Activated naive CD8-positive, alpha-beta T cell (primary cell): ENCODE measurements at regions not wholly inside any gene's neighbourhood (a gene's known extent, or its start where the extent isn't known, plus 50 kb on each side); places are given as distances from the start of the nearest gene placed in this dataset.
"Not testable (repeated sequence)": the region's sequence is repeated elsewhere in the genome, so short reads cannot be mapped to it uniquely, and the experiment has no call there.

Experiments used
- H3K27ac Mint-ChIP-seq: one replicate; pipeline ENCODE4 v1.8.0; 2021; ENCODE audit warnings: mixed read lengths
- H3K27me3 Mint-ChIP-seq: one replicate; pipeline ENCODE4 v1.8.0; 2021; ENCODE audit warnings: mixed read lengths
- H3K36me3 Mint-ChIP-seq: one replicate; pipeline ENCODE4 v1.8.0; 2021; ENCODE audit warnings: mixed read lengths
- H3K4me1 Mint-ChIP-seq: one replicate; pipeline ENCODE4 v1.8.0; 2021; ENCODE audit warnings: low read depth, mixed read lengths
- H3K4me3 Mint-ChIP-seq: one replicate; pipeline ENCODE4 v1.8.0; 2021; ENCODE audit warnings: mild to moderate bottlenecking, mixed read lengths
- H3K9me3 Mint-ChIP-seq: one replicate; pipeline ENCODE4 v1.8.0; 2021; ENCODE audit warnings: low read depth, mixed read lengths

GRCh38 chr20:19824861-19825260, 66.8 kb downstream of the RIN2 start:
- Mint-ChIP-seq H3K27ac (no peak overlapping the region), H3K4me3 (no peak overlapping the region), H3K4me1 (peaks cover 13% of the 10 kb centered on the region), H3K9me3 (no peaks in the 10 kb centered on the region), H3K27me3 (no peaks in the 10 kb centered on the region), H3K36me3 (no peaks in the 10 kb centered on the region)

GRCh38 chr20:19826179-19826914, 68.3 kb downstream of the RIN2 start:
- Mint-ChIP-seq H3K27me3 (no peaks in the 10 kb centered on the region), H3K4me3 (no peak overlapping the region), H3K36me3 (no peaks in the 10 kb centered on the region), H3K4me1 (peaks cover 13% of the 10 kb centered on the region), H3K9me3 (no peaks in the 10 kb centered on the region), H3K27ac (no peak overlapping the region)

GRCh38 chr20:19827818-19828217, 69.8 kb downstream of the RIN2 start:
- H3K27ac Mint-ChIP-seq, result no peak overlapping the region
- no peaks in the 10 kb centered on the region for H3K36me3 Mint-ChIP-seq
- no peak overlapping the region for H3K4me3 Mint-ChIP-seq
- H3K27me3 Mint-ChIP-seq, result no peaks in the 10 kb centered on the region
- no peaks in the 10 kb centered on the region for H3K9me3 Mint-ChIP-seq
- peaks cover 13% of the 10 kb centered on the region for H3K4me1 Mint-ChIP-seq

- Mint-ChIP-seq H3K36me3 (no peaks in the 10 kb centered on the region), H3K27me3 (no peaks in the 10 kb centered on the region), H3K9me3 (no peaks in the 10 kb centered on the region), H3K27ac (no peak overlapping the region), H3K4me3 (no peak overlapping the region), H3K4me1 (peaks cover 13% of the 10 kb centered on the region)
Observed at GRCh38 chr20:19828232-19828631, 70.2 kb downstream of the RIN2 start.

GRCh38 chr20:19830211-19830785, 72.2 kb downstream of the RIN2 start:
- Mint-ChIP-seq H3K36me3 (no peaks in the 10 kb centered on the region), H3K27ac (no peak overlapping the region), H3K4me3 (no peak overlapping the region), H3K27me3 (peaks cover 5% of the 10 kb centered on the region), H3K4me1 (peaks cover 13% of the 10 kb centered on the region), H3K9me3 (no peaks in the 10 kb centered on the region)

- Mint-ChIP-seq H3K4me3 (no peak overlapping the region), H3K4me1 (peaks cover 11% of the 10 kb centered on the region), H3K27me3 (peaks cover 5% of the 10 kb centered on the region), H3K27ac (no peak overlapping the region), H3K9me3 (no peaks in the 10 kb centered on the region), H3K36me3 (no peaks in the 10 kb centered on the region)
Observed at GRCh38 chr20:19832875-19833274, 74.8 kb downstream of the RIN2 start.

GRCh38 chr20:19833395-19833794, 75.3 kb downstream of the RIN2 start:
- Mint-ChIP-seq H3K9me3 (no peaks in the 10 kb centered on the region), H3K36me3 (no peaks in the 10 kb centered on the region), H3K4me3 (no peak overlapping the region), H3K27ac (no peak overlapping the region), H3K4me1 (peaks cover 5% of the 10 kb centered on the region), H3K27me3 (peaks cover 5% of the 10 kb centered on the region)

- Mint-ChIP-seq H3K27ac (no peak overlapping the region), H3K27me3 (peaks cover 5% of the 10 kb centered on the region), H3K4me3 (no peak overlapping the region), H3K4me1 (no peaks in the 10 kb centered on the region), H3K9me3 (no peaks in the 10 kb centered on the region), H3K36me3 (no peaks in the 10 kb centered on the region)
Observed at GRCh38 chr20:19834287-19834686, 76.2 kb downstream of the RIN2 start.

- Mint-ChIP-seq H3K4me3 (no peak overlapping the region), H3K9me3 (no peaks in the 10 kb centered on the region), H3K36me3 (no peaks in the 10 kb centered on the region), H3K4me1 (no peaks in the 10 kb centered on the region), H3K27me3 (peaks cover 7% of the 10 kb centered on the region), H3K27ac (no peak overlapping the region)
Observed at GRCh38 chr20:19834783-19835182, 76.7 kb downstream of the RIN2 start.

- Mint-ChIP-seq H3K36me3 (no peaks in the 10 kb centered on the region), H3K9me3 (no peaks in the 10 kb centered on the region), H3K27ac (no peak overlapping the region), H3K27me3 (peaks cover 7% of the 10 kb centered on the region), H3K4me3 (no peak overlapping the region), H3K4me1 (no peaks in the 10 kb centered on the region)
Observed at GRCh38 chr20:19835533-19836222, 77.6 kb downstream of the RIN2 start.

GRCh38 chr20:19838468-19838867, 80.4 kb downstream of the RIN2 start:
- H3K4me3 Mint-ChIP-seq, result no peak overlapping the region
- H3K27ac Mint-ChIP-seq, result no peak overlapping the region
- H3K36me3 Mint-ChIP-seq, result no peaks in the 10 kb centered on the region
- H3K9me3 Mint-ChIP-seq, result no peaks in the 10 kb centered on the region
- peaks cover 8% of the 10 kb centered on the region for H3K27me3 Mint-ChIP-seq
- no peaks in the 10 kb centered on the region for H3K4me1 Mint-ChIP-seq

GRCh38 chr20:19839053-19839452, 81.0 kb downstream of the RIN2 start:
- Mint-ChIP-seq H3K4me1 (no peaks in the 10 kb centered on the region), H3K4me3 (no peak overlapping the region), H3K9me3 (no peaks in the 10 kb centered on the region), H3K27me3 (peaks cover 5% of the 10 kb centered on the region), H3K27ac (no peak overlapping the region), H3K36me3 (no peaks in the 10 kb centered on the region)

GRCh38 chr20:19840111-19840710, 82.2 kb downstream of the RIN2 start:
- Mint-ChIP-seq H3K36me3 (no peaks in the 10 kb centered on the region), H3K27me3 (peaks cover 4% of the 10 kb centered on the region), H3K9me3 (peaks cover 4% of the 10 kb centered on the region), H3K4me1 (no peaks in the 10 kb centered on the region), H3K4me3 (no peak overlapping the region), H3K27ac (no peak overlapping the region)

GRCh38 chr20:19841740-19842139, 83.7 kb downstream of the RIN2 start:
- Mint-ChIP-seq H3K4me3 (no peak overlapping the region), H3K9me3 (peaks cover 4% of the 10 kb centered on the region), H3K4me1 (no peaks in the 10 kb centered on the region), H3K36me3 (no peaks in the 10 kb centered on the region), H3K27ac (no peak overlapping the region), H3K27me3 (peaks cover 9% of the 10 kb centered on the region)

GRCh38 chr20:19844850-19845249, 86.8 kb downstream of the RIN2 start:
- not testable (repeated sequence) for H3K27ac Mint-ChIP-seq, H3K4me3 Mint-ChIP-seq, H3K4me1 Mint-ChIP-seq, H3K9me3 Mint-ChIP-seq, H3K36me3 Mint-ChIP-seq
- H3K27me3 Mint-ChIP-seq, result peaks cover 12% of the 10 kb centered on the region
